ENCODE measurements at regions not wholly inside any gene's neighbourhood (a gene's known extent, or its start where the extent isn't known, plus 50 kb on each side); places are given as distances from the start of the nearest gene placed in this dataset.
"Not testable (repeated sequence)": the region's sequence is repeated elsewhere in the genome, so short reads cannot be mapped to it uniquely, and the experiment has no call there.

DNA sequence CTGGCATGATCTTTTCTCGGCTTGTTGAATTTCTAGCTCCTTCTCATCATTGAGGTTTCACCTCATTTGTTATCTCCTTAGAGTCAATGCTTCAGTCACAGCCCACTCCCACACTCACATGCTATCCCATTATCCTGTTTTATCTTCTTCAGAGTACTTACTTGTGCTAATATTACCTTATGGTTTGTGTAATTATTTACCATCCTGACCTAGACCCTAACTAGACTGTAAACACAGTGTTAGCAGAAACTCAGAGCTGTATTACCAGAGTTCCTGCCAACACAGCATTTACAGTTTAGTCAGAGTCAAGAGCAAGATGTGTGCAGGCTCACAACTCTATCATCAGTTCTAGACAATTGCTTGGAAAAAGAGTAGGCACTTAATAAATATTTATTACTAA, 144.7 kb downstream of the OTOL1 start:
- H3K4me1 Mint-ChIP-seq: no peaks in the 10 kb centered on the region
- H3K4me3 Mint-ChIP-seq: no peak overlapping the region
- H3K27ac Mint-ChIP-seq: no peak overlapping the region
- DNase-seq (ENCODE audit: low spot score in 2 of 2) (no peak), ATAC-seq (no peak)
- H3K9me3 Mint-ChIP-seq: peaks cover 8% of the 10 kb centered on the region
- no peaks in the 10 kb centered on the region for H3K36me3 Mint-ChIP-seq

- H3K4me3 Mint-ChIP-seq: no peak overlapping the region
Measured at GRCh38 chr3:161644891-161645635, 148.5 kb downstream of the OTOL1 start.

GRCh38 chr3:161647936-161648470, 151.4 kb downstream of the OTOL1 start:
- H3K9me3 Mint-ChIP-seq: peaks cover 8% of the 10 kb centered on the region
- H3K27ac Mint-ChIP-seq: no peak overlapping the region
- H3K4me1 Mint-ChIP-seq: no peaks in the 10 kb centered on the region
- H3K36me3 Mint-ChIP-seq: no peaks in the 10 kb centered on the region
- no peak for DNase-seq (ENCODE audit: low spot score in 2 of 2)
- ATAC-seq: no peak
- no peak overlapping the region for H3K4me3 Mint-ChIP-seq

More at GRCh38 chr3:161644891-161645635, 148.5 kb downstream of the OTOL1 start:
- Mint-ChIP-seq H3K9me3 (peaks cover 7% of the 10 kb centered on the region), H3K36me3 (no peaks in the 10 kb centered on the region), H3K27ac (no peak overlapping the region), H3K4me1 (no peaks in the 10 kb centered on the region)
- no peak for DNase-seq (ENCODE audit: low spot score in 2 of 2)
- no peak for ATAC-seq

GRCh38 chr3:161649900-161650484, 153.4 kb downstream of the OTOL1 start:
- no peak for ATAC-seq
- Mint-ChIP-seq H3K4me1 (no peaks in the 10 kb centered on the region), H3K36me3 (no peaks in the 10 kb centered on the region), H3K27ac (no peak overlapping the region), H3K4me3 (no peak overlapping the region), H3K9me3 (peaks cover 8% of the 10 kb centered on the region)
- no peak for DNase-seq (ENCODE audit: low spot score in 2 of 2)

DNA sequence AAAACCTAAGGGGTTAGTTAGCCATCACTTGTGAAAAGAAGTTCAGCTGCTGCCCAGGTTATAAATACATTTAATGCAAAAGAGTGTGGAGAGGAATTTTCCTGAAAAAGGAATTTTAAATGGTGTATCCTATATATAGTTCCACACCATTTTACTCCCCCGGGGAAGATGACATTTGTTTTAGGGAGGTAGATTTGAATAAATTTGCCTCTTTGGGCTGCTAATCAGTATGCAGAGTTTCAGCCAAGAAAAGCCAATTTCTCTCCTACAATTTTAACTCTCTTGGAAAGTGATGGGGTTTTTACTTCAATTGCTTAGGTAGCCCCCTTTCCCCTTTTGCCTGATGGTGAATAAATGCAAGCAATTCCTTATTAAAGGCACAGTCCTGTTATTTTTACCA, 161.2 kb downstream of the OTOL1 start:
- no peak overlapping the region for H3K27ac Mint-ChIP-seq
- DNase-seq (ENCODE audit: low spot score in 2 of 2) (no peak), ATAC-seq (no peak)
- H3K4me1 Mint-ChIP-seq: no peaks in the 10 kb centered on the region
- H3K9me3 Mint-ChIP-seq: peaks cover 12% of the 10 kb centered on the region
- H3K4me3 Mint-ChIP-seq: no peak overlapping the region
- H3K36me3 Mint-ChIP-seq: no peaks in the 10 kb centered on the region

DNA sequence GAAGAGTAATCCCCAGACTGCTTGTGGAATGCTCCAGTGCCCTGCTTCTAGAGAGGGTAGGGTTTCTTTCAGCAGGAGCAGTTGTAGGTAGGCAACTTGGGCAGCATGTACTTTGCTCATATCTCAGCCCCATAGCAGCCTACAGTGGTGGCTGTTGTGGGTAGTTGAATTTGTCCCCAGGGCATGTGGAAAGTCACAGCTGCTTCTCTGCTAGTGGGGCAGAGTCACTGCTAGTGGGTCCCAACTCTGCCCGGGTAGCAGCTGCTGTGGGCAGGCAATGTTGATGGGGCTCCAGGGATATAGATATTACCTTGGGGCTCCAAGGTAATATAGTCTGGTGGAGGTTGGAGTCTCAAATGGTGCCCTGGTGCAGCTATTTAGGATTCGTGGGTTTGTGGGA, 174.5 kb downstream of the OTOL1 start:
- H3K36me3 Mint-ChIP-seq: no peaks in the 10 kb centered on the region
- DNase-seq (ENCODE audit: low spot score in 2 of 2): no peak
- H3K9me3 Mint-ChIP-seq: peaks cover 23% of the 10 kb centered on the region
- no peak overlapping the region for H3K27ac Mint-ChIP-seq
- no peak overlapping the region for H3K4me3 Mint-ChIP-seq
- H3K4me1 Mint-ChIP-seq: no peaks in the 10 kb centered on the region
- ATAC-seq: no peak

DNA sequence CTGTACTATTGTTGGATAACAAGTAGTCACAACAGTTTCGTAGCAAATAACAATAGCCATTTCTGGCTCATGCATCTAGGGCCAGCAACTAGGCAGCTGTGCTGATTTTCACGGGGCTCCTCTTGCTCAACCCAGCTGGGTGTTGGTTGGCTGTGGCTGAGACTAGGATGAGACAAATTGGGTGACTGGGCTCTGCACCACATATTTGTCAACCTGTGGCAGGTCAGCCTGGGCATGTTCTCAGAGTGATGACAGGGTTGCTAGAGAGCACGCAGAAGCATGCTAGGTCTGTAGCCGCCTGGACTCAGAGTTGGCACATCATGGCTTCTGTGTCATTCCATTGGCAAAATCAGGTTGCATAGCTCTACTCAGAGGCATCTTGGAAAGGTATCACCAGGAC, 175.9 kb downstream of the OTOL1 start:
- DNase-seq (ENCODE audit: low spot score in 2 of 2) (no peak), ATAC-seq (no peak)
- Mint-ChIP-seq H3K27ac (no peak overlapping the region), H3K4me3 (no peak overlapping the region), H3K9me3 (peaks cover 22% of the 10 kb centered on the region), H3K36me3 (no peaks in the 10 kb centered on the region), H3K4me1 (no peaks in the 10 kb centered on the region)

DNA sequence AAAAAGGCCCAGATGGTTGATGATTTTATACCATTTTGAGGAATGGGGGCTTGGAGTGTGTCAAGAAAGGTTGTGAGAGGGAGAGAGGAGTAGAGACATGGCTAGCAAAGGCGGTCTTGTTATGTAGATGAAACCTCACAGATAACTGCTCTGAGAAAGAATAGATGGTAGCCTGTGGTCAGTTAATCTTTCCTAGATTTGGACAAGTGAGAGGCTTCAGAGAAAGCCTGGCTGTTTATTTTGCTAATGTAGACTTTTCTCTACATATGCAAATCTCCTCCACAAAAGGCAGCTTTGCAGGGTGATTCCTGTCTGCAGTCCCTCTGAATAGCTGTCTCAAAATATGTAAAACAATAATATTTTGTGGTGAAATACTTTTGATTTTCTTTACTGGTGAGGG, 177.3 kb downstream of the OTOL1 start:
- Mint-ChIP-seq H3K36me3 (no peaks in the 10 kb centered on the region), H3K9me3 (peaks cover 14% of the 10 kb centered on the region), H3K27ac (no peak overlapping the region), H3K4me3 (no peak overlapping the region), H3K4me1 (no peaks in the 10 kb centered on the region)
- no peak for DNase-seq (ENCODE audit: low spot score in 2 of 2)
- ATAC-seq: no peak

DNA sequence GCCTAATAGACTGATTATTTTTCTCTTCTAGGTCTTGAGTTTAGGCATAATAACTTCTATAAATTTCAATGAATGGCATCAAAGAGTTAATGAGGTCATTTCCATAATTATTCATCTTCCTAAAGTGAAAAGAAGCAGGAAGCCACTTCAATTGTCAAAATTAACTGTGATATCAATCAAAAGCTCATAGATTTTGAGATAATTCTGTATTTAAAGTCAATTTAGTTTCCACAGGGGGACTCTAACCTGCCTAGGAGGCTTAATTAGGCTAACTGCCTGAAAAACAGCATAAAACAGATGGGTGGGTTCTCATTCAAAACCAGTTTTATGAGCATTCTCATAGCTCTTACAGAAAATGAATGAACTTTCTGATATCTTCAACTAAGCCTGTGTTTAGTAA, 177.8 kb downstream of the OTOL1 start:
- H3K9me3 Mint-ChIP-seq: peaks cover 13% of the 10 kb centered on the region
- no peaks in the 10 kb centered on the region for H3K36me3 Mint-ChIP-seq
- no peak for DNase-seq (ENCODE audit: low spot score in 2 of 2)
- ATAC-seq: no peak
- no peak overlapping the region for H3K27ac Mint-ChIP-seq
- no peaks in the 10 kb centered on the region for H3K4me1 Mint-ChIP-seq
- H3K4me3 Mint-ChIP-seq: no peak overlapping the region

GRCh38 chr3:161681831-161682230, 185.2 kb downstream of the OTOL1 start:
- not testable (repeated sequence) for H3K36me3 Mint-ChIP-seq; H3K9me3 Mint-ChIP-seq; DNase-seq (ENCODE audit: low spot score in 2 of 2); H3K4me1 Mint-ChIP-seq; H3K4me3 Mint-ChIP-seq; H3K27ac Mint-ChIP-seq; ATAC-seq

- Mint-ChIP-seq H3K4me3 (no peak overlapping the region), H3K27ac (no peak overlapping the region), H3K36me3 (no peaks in the 10 kb centered on the region), H3K9me3 (peaks cover 10% of the 10 kb centered on the region), H3K4me1 (no peaks in the 10 kb centered on the region)
- DNase-seq (ENCODE audit: low spot score in 2 of 2) (no peak), ATAC-seq (no peak)
Measured at GRCh38 chr3:161682715-161683114, 186.1 kb downstream of the OTOL1 start.

DNA sequence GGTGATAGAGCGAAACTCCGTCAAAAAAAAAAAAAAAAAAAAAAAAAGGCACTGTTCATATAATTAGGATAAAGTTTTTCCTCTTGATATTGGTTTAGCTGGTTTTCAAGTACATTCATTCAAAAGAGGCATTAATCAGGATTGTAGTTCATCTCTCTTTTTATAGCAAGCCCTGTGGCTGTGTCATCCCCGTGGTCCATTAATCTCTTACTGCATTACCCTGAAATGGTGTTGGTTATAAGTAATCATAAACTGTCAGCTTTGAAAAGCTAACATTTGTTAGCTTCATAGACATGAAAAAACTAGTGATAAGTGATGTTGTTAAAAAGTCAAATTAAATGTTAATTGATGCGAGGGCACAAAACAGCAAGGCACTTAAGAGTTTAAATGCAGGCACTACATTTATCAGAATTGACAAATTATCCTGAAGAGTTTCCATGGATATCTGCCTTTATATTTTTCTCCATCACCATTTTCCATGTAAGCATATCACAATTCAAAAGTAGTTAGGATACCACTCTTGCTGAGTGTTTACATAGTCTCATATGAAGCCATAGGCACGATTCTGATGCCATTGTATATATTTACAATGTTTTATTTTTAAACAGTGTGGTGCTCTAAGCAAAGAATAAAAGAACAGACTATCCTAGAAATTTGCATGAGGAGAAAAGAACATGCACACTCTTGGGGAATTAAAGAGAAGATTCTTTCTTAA, 193.1 kb downstream of the OTOL1 start:
- no peaks in the 10 kb centered on the region for H3K36me3 Mint-ChIP-seq
- no peak overlapping the region for H3K27ac Mint-ChIP-seq
- DNase-seq (ENCODE audit: low spot score in 2 of 2) (no peak), ATAC-seq (no peak)
- H3K4me1 Mint-ChIP-seq: no peaks in the 10 kb centered on the region
- H3K9me3 Mint-ChIP-seq: peaks cover 5% of the 10 kb centered on the region
- no peak overlapping the region for H3K4me3 Mint-ChIP-seq

DNA sequence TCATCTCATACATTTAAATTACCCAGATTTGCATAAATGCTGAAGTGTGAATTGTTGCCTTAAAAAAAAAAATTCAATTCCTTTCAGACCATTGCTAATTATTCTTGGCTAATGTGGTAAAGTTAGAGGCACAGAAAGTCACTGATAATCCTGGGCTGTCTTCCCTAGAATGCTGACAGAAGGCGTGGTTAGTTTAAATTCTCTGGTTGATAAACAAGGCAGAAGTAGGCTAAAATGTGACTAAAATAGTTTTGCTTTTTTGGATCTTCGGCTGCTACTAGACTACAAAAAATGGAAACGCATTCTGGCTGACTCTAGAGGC, 193.7 kb downstream of the OTOL1 start:
- Mint-ChIP-seq H3K36me3 (no peaks in the 10 kb centered on the region), H3K27ac (no peak overlapping the region), H3K4me1 (no peaks in the 10 kb centered on the region), H3K9me3 (peaks cover 3% of the 10 kb centered on the region), H3K4me3 (no peak overlapping the region)
- DNase-seq (ENCODE audit: low spot score in 2 of 2): no peak
- ATAC-seq: no peak

DNA sequence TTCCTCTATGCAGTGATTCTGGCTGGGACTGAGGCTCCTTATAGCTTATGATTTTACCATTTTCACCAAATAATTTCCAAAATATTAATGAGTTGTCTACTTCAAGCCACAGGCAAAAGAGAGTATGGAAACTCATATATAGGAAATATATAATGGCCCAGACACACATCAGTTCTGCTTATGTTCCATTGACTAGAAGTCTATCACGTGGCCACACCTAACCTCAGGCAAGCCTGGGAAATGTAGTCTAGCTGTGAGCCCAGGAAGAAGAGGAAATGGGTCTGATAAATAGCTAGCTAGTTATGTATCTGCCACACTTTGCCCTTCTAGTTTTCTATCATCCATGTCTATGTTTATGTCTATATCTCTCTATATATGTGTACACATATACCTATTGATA, 195.1 kb downstream of the OTOL1 start:
- H3K9me3 Mint-ChIP-seq: peaks cover 3% of the 10 kb centered on the region
- H3K4me1 Mint-ChIP-seq: no peaks in the 10 kb centered on the region
- ATAC-seq: no peak
- H3K27ac Mint-ChIP-seq: no peak overlapping the region
- no peak for DNase-seq (ENCODE audit: low spot score in 2 of 2)
- no peak overlapping the region for H3K4me3 Mint-ChIP-seq
- no peaks in the 10 kb centered on the region for H3K36me3 Mint-ChIP-seq

DNA sequence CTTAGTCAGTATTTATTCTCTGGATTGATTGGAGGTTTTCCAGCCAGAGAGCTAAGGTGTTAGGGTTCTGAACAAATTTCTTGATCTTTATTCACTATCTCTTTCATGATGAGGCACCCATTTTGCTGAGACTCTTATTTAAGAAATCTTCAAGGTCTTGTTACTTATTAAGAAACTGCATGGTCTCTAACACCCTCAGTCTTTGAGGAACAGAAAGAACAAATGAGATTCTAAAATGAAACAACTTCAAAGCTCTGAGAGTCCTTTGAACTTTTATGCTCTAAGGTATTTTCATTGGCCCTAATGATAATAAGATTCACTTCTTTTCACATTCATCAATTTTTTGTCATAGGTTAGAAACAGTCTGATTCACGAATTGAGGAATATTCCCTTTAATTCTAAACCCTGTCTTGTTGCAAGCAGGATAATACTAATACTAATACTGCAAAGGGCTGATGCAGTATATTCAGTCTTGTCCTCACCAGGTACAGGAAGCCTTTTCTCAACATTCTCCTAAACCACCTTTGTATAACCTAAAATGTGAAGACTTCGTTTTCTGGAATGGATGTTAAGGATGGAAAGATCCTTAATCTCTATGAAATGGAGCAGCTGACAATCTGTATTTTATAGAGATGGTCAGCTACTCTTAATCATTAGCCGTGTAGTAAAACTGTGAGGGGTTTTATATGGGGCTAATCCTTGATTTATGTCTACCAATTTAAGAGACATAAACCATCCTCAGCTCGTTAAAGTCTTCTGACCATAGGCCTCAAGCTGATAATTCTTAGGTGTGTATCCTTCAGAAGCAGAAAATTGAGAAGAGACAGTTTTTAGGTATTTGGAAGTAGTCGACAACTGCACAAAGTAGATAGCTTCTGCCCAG, 198.3 kb downstream of the OTOL1 start:
- H3K27ac Mint-ChIP-seq: no peak overlapping the region
- H3K4me1 Mint-ChIP-seq: no peaks in the 10 kb centered on the region
- H3K9me3 Mint-ChIP-seq: peaks cover 3% of the 10 kb centered on the region
- no peak overlapping the region for H3K4me3 Mint-ChIP-seq
- no peaks in the 10 kb centered on the region for H3K36me3 Mint-ChIP-seq
- DNase-seq (ENCODE audit: low spot score in 2 of 2): no peak
- no peak for ATAC-seq

Measured in stimulated activated effector memory CD8-positive, alpha-beta T cell treated with anti-CD3 and anti-CD28 coated beads, Interleukin-12 subunit alpha, Interleukin-12 subunit beta, amount 100 ng/mL, for 72 hours (primary cell).